ENCODE measurements at regions not wholly inside any gene's neighbourhood (a gene's known extent, or its start where the extent isn't known, plus 50 kb on each side); places are given as distances from the start of the nearest gene placed in this dataset.
"Not testable (repeated sequence)": the region's sequence is repeated elsewhere in the genome, so short reads cannot be mapped to it uniquely, and the experiment has no call there.

GRCh38 chr15:96472681-96473080, 142.2 kb downstream of the NR2F2 start:
- DNase-seq, result no peak

- DNase-seq, result no peak
Observed at GRCh38 chr15:96473556-96473955, 143.1 kb downstream of the NR2F2 start.

DNA sequence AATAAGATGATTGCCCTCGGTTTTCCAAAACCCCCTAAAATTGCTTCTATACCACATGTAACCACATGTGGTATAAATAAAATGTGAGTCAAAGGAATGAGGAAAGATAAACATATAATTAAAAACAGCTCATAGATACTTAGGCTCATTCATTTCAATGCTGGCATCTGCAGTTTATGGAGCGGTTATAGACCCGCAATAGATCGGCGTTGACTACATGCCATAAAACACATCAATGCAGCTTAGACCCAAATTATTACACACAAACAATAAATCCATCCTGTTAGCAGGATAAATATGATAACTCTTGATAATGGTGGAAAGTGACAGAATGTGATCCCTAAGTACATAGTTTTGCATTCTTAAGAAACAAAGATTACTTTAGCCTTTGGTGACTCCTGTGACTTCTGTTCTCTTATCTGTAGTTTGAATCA, 143.7 kb downstream of the NR2F2 start:
- DNase-seq, result no peak

GRCh38 chr15:96477227-96477626, 146.7 kb downstream of the NR2F2 start:
- DNase-seq, result no peak

DNA sequence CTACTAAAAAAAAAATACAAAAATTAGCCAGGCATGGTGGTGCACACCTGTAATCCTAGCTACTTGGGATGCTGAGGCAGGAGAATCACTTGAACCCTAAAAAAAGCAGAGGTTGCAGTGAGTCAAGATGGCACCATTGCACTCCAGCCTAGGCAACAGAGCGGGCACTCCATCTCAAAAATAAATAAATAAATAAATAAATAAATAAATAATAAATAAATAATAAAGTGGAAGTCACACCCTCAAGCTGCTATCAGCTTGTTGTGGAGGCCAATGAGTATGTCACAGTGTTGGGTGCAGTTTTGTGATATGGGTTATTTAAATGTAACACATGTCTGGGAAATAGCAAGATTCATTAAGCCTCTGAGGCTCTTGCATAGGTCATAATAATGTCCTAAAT, 153.9 kb downstream of the NR2F2 start:
- not testable (repeated sequence) for DNase-seq

GRCh38 chr15:96484830-96485229, 154.3 kb downstream of the NR2F2 start:
- no peak for DNase-seq

- no peak for DNase-seq
Observed at GRCh38 chr15:96487245-96487644, 156.7 kb downstream of the NR2F2 start.

DNA sequence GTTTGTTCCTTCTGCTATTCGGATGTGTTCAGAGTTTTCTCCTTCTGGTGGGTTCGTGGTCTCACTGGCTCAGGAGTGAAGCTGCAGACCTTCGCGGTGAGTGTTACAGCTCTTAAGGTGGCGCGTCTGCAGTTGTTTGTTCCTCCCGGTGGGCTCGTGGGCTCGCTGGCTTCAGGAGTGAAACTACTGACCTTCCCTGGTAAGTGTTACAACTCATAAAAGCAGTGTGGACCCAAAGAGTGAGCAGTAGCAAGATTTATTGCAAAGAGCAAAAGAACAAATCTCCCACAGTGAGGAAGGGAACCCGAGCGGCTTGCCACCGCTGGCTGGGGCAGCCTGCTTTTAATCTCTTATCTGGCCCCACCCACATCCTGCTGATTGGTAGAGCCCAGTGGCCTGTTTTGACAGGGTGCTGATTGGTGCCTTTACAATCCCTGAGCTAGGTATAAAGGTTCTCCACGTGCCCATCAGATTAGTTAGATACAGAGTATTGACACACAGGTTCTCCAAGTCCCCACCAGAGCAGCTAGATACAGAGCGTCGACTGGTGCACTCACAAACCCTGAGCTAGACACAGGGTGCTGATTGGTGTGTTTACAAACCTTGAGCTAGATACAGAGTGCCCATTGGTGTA, 160.7 kb downstream of the NR2F2 start:
- not testable (repeated sequence) for DNase-seq

DNA sequence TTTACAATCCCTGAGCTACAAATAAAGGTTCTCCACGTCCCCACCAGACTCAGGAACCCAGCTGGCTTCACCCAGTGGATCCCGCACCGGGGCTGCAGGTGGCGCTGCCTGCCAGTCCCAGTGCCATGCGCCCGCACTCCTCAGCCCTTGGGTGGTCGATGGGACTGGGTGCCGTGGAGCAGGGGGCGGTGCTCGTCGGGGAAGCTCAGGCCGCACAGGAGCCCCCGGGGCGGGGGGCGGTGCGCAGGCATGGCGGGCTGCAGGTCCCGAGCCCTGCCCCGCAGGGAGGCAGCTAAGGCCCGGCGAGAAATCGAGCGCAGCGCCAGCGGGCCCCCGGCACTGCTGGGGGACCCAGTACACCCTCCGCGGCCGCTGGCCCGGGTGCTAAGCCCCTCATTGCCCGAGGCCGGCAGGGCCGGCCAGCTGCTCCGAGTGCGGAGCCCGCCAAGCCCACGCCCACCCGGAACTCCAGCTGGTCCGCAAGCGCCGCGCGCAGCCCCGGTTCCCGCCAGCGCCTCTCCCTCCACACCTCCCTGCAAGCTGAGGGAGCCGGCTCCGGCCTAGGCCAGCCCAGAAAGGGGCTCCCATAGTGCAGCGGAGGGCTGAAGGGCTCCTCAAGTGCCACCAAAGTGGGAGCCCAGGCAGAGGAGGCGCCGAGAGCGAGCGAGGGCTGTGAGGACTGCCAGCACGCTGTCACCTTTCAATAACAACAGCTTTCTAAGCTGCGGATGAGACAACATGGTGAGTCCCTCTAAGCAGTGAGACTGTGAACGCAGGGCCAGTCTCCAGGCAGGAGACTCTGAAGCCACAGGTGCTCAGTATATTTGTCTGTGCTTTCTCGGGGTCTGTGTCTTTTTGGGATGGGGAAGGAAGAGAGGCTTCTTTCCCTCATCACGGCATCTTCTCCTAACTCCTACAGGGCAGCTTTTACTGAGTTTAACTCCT, 161.5 kb downstream of the NR2F2 start:
- not testable (repeated sequence) for DNase-seq

DNA sequence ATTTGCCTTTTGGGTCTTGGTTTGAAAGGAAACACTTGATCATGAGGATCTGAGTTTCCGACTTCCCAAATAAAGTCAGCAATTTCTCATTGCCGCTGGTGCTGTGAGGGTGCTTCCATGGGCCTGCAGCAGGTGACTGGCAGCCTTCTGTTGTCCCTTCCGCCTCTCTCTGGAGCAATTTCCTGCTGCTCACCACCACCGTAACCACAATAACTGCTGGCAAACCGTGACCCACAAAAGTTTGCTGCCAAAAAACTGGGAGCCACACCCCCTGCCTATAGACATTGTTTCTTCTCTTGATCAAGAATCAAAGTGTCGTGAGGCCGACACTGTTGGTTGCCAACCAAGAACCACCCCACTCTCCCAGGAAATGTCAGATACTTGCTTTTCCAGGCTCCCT, 164.0 kb downstream of the NR2F2 start:
- DNase-seq, result no peak

- no peak for DNase-seq
Observed at GRCh38 chr15:96495386-96495785, 164.9 kb downstream of the NR2F2 start.

DNA sequence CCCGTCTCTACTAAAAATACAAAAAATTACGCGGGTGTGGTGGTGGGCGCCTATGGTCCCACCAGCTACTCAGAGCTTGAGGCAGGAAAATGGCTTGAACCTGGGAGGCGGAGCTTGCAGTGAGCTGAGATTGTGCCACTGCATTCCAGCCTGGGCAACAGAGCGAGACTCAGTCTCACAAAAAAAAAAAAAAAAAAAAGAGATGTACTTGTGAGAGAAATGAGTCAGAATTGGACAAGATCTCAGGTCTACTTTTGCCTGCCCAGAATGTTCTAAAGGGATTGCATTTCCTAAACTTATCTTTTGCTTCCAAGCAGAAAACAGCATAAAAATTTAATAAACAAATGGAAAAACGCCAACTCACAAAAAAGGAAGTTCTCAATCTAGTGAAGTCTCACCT, 167.5 kb downstream of the NR2F2 start:
- DNase-seq, result no peak

DNA sequence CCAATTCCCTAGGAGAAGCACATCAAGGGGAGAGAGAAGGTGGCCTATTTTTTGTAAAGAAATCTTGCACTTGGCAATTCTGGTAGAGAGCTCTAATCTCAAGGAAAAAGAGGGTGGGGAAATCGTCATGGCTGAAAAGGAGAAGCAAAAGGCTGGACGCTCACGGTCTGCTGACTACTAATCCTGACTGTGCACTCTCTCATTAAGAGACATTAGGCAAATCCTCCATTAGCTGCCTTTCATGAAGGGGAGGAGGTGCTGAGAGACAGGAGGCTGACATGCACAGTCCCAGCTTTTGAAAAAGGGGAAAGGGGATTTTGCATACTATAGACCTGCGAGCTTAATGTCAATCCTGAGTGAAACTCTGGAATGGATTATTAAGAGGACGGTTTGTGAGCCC, 170.0 kb downstream of the NR2F2 start:
- DNase-seq, result no peak

GRCh38 chr15:96501362-96501761, 170.9 kb downstream of the NR2F2 start:
- no peak for DNase-seq

- DNase-seq, result no peak
Observed at GRCh38 chr15:96502196-96502595, 171.7 kb downstream of the NR2F2 start.

DNA sequence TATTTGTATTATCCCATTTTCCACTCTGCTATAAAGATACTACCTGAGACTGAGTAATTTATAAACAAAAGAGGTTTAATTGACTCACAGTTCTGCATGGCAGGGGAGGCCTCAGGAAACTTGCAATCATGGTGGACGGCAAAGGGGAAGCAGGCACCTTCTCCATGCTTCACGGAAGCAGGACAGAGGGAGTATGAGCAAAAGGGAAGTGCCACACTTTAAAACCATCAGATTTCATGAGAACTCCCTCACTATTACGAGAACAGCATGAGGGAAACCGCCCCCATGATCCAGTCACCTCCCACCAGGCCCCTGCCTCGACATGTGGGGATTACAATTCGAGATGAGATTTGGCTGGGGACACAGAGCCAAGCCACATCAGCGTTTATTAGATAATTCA, 172.8 kb downstream of the NR2F2 start:
- DNase-seq, result no peak

DNA sequence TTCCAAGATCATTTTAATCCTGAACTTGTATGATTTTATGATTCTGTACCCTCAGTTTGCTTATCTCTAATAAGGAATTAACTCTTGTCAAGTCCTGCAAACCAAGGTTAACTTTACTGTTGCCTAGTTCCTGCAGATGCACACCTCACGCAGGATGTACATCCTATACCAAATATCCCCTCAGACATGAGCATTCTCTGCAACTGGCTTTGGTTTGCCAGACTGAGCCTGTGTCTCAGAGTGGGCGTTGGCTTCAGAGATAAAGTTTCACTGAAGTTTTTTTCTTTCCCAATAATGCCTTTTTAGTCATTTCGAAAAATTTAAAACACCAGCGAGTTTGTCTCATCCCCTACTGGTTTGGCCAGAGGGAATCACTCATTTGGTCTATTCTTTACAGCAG, 173.9 kb downstream of the NR2F2 start:
- DNase-seq, result no peak

- DNase-seq, result no peak
Observed at GRCh38 chr15:96505014-96505413, 174.5 kb downstream of the NR2F2 start.

GRCh38 chr15:96514607-96515285, 184.2 kb downstream of the NR2F2 start:
- DNase-seq, result no peak

GRCh38 chr15:96515371-96515770, 184.9 kb downstream of the NR2F2 start:
- no peak for DNase-seq

DNA sequence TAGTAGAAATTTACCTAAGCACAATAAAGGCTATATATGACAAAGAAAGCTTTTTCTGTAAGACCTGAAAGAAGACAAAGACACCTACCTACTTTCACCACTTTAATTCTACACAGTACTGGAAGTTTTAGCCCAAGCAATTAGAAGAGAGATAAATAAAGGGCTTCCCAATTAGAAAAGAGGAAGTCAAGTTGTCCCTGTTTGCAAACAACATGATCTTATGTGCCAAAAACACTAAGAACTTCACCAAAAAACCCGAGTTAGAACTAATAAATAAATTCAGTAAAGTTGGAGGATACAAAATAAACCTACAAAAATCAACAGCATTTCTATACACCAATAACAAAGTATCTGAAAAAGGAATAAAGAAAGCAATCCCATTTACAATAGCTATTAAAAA, 190.9 kb downstream of the NR2F2 start:
- DNase-seq, result no peak

DNA sequence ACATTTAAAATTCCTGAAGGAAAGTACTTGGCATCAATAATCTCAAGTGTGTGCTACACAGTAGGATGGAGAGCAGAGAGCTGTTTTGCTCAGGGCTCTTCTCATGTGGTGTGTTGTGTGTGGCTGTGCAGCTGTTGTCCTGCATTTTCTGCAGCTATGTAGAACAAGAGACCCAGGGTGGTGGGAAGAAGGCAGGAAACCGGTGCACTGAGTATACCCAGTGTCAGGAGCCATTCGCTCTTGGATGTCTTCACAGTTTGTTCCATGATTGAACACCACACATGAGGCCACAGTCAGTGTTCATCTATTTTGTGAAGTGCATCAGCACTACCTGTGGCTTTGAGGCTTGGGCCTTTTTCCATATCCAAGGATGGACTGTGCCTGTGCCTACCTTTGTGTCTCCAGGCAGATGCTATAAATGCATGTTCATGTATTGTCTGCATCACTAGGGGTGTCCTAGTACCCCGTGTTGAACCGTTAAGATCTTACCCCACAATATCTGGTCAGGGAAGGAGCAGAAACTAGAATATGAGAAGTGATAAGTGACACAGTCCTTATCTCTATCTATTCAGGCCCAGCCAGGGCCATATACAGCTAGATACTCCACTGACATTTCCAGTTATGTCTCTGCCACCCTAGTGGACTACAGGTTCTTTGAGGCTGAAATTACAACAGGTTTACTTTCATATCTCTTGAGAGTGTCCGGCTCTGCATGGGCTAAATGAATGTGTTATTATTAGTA, 194.3 kb downstream of the NR2F2 start:
- DNase-seq, result no peak

DNA sequence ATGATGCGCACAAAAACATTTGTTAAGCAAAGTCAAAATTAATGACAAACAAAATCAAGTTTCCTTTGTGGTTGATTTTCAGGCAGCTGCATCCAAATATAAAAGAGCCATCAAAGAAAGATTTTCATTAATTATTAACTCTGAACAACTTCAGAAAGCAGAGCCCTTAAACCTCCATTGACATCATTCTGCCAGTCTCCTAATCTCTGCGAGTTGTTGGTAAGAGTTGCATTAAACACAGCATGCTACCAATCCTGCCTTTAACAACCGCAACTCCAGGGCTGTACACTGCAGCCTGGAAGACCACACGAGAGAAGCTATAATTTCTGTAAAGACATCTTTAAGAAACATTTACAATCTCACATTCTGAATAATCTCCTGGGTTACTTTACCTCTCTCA, 204.6 kb downstream of the NR2F2 start:
- DNase-seq, result no peak

Measured in stimulated activated CD8-positive, alpha-beta memory T cell treated with anti-CD3 and anti-CD28 coated beads, Interleukin-4, amount 100 ng/mL, for 48 hours (primary cell).